HG02588 (cell line): ENCODE measurements at regions not wholly inside any gene's neighbourhood (a gene's known extent, or its start where the extent isn't known, plus 50 kb on each side); places are given as distances from the start of the nearest gene placed in this dataset.
"Not testable (repeated sequence)": the region's sequence is repeated elsewhere in the genome, so short reads cannot be mapped to it uniquely, and the experiment has no call there.

Experiments
- ATAC-seq: cut with Tn5 transposase; IDR thresholded peaks from one replicate; pipeline ENCODE4 v1.9.1; 2021; ENCODE audit warnings: mild to moderate bottlenecking, moderate library complexity; ENCODE audit not compliant: unreplicated experiment

DNA sequence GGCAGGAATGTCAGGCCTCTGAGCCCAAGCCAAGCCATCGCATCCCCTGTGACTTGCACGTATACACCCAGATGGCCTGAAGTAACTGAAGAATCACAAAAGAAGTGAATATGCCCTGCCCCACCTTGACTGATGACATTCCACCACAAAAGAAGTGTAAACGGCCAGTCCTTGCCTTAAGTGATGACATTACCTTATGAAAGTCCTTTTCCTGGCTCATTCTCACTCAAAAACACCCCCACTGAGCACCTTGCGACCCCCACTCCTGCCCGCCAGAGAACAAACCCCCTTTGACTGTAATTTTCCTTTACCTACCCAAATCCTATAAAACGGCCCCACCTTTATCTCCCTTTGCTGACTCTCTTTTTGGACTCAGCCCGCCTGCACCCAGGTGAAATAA lies 185.8 kb upstream of the MEIS1 start:
- not testable (repeated sequence) for ATAC-seq

DNA sequence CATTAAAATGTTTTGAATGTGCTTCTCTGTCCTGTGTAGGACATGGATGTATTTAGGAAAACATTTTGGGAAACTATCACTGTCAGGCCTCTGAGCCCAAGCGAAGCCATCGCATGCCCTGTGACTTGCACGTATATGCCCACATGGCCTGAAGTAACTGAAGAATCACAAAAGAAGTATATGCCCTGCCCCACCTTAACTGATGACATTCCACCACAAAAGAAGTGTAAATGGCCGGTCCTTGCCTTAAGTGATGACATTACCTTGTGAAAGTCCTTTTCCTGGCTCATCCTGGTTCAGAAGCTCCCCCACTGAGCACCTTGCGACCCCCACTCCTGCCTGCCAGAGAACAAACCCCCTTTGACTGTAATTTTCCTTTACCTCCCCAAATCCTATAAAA lies 191.1 kb upstream of the MEIS1 start:
- not testable (repeated sequence) for ATAC-seq

DNA sequence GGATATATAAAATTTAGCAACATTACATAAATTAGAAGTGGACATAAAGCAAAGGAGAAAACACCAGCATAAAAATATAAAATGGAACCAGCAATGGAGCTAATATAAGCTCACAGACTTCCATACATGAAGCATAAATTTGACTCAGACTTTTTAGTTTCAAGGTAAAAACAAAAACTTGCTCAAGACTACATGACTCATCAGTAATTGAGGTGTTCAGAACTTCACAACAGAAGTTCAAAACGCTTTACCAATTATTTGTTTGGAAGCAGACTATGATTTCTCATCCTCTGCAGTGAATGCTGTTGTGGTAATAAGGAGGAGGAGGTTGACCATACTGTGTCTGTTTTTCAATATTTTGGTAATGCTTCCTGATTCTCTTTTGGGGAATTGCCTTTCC lies 192.0 kb upstream of the MEIS1 start:
- not testable (repeated sequence) for ATAC-seq

DNA sequence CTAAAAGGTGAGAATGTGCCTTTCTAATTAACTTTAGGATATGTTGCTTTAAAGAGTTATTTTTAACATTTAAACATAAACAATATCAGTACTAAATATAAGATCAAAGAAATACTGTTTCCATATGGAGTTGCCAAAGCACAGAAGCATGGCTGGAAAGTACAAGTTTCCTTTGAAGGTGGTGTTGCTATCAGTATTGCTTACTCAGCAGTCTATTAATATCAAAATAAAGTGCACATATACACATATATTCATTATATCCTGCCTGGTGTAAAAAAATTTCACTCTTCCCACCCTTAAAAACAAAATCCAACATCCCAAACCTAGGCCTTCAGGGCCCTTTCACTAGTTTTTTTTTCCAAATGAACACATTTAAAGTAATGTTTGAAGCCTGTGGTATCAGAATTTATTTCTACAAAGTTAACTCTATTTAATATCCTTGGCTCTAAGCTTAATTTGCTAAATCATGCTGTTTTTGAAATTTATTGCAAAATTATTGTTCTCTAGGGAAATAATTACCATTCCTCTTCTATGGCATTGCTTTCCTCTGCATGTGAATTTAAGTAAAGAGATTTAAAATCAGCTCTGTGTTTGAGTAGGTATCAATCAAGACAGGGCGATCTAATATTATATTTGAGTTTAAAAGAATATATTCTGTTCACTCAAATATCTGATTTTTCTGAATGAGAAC lies 192.7 kb upstream of the MEIS1 start:
- ATAC-seq, result no peak

DNA sequence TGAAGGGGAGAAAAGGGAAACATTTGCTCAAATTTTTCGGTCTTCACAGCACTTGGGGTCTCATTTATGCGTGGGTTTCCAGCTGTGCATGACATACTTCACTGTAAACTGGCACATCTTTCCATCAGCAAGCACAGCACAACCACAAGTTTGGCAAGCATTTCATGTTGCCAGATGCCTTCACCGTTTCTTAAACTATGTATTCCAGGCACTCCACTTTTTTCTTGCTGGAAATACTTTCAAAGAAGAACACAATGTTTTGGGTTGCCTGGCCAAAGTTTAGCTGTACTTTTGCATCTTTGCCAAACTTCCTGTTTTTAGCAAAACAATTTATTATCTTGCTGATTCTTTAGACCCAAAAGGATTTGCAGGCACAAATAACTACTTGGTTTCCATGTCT lies 194.6 kb upstream of the MEIS1 start:
- no peak for ATAC-seq

DNA sequence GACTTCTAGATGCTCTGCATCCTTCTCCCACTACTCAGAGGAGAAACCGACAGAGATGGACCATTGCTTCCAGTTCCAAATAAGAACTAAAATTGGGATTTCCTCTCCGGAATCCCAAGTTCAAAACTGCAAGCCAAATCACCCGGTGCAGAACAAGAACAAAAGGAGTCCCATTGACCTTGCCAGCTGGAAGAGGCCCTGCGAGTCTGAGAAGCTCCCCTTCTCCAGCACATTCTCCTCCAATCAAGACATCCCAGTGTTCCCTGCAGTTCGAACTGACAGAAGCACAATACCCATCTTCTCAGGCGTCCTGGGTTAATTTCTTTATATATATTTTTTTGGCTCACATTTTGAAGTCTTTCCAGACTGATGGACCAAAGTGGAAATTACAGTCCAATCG lies 195.3 kb upstream of the MEIS1 start:
- no peak for ATAC-seq

DNA sequence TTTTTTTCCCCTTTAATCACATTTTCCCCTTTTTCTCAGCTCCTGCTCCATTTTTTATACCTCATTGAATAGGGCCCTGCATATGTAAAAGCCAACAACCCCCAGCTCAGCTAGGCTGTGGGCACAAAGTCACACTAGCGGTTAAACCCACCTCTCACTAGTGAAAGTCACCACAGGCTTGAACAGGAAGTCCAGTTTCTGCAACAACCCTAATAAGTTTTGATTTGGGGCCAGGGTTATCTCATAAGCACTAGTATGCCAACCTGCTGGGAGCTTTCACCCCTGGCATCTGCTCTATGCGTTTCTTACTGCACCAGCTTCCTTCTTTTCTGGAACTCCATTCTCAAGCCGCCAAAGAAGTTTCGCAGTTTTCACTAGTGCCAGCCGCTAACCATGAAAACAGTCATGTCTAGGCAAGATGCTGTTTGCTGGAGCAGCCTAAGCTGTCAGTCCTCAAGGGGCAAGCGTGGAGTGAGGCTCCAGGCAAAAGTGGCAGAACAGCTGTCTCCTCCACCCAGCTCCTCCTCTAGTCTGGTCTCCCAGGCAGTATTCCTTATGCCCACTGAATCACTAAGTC lies 197.0 kb upstream of the MEIS1 start:
- no peak for ATAC-seq

DNA sequence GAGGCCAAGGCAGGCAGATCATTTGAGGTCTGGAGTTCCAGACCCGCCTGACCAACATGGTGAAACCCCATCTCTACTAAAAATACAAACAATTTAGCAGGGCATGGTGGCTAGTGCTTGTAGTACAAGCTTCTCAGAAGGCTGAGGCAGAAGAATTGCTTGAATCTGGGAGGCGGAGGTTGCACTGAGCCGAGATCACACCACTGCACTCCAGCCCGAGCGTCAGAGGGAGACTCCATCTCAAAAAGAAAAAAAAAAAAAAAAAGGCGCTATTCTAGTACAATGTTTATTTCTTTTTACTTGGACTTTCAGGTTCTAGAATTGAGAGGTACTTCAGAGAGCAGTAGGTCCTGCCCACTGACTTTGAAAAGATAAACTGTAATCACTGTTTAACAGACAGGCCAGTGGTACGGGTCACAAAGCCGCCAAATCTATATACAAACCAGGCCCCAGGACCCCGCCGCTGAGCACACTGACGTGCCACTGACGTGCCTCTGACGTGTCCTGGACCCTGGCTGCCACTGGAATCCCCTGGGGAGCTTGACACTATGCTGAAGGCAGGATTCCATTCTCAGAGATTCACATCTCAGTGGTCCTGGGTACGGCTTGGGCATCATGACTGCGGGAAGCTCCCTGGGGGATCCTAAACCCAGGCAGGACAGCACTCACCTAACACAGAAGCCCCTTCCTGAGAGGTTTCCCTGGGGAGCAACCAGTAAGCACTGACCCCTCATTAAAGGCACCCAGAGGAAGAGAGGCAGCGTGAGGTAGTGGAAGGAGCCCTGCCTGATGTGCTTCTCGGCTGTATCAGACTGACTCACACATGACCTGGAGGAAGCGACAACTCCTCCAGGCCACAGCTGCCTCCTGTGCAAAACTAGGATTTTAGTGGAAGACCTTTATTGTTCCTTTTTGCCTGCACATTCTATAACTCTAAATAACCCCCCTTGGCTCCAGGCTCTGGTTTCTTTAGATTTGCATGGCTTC lies 197.8 kb upstream of the MEIS1 start:
- no peak for ATAC-seq

DNA sequence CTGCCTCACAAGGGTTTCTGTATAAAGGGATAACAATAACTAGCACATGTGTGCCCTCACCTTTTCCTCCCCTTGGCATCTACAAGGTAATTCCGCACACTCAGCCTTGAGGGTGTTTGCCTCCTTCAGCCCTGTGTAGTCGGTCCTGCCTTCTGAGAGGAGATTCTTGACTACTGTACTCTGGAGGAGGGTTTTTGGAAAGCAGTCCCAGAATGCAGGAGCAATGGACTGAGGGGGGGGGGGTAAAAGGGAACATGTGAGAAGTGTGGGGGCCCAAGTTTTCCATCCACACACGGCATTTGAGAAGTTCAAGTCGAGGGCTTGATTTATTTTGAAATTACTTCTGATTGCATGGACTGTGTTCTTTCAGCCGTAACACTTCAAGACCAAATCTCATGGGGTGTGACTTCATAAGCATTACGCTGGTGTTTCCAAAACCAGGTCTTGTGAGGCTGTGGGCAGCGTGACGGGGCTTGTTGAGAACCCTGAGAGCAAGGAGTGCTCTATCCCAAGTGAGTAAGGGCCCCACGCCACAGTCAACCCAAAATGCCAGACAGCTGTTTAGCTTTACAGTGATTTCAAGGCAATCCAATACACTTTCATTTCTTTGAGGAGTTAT lies 198.7 kb upstream of the MEIS1 start:
- no peak for ATAC-seq

DNA sequence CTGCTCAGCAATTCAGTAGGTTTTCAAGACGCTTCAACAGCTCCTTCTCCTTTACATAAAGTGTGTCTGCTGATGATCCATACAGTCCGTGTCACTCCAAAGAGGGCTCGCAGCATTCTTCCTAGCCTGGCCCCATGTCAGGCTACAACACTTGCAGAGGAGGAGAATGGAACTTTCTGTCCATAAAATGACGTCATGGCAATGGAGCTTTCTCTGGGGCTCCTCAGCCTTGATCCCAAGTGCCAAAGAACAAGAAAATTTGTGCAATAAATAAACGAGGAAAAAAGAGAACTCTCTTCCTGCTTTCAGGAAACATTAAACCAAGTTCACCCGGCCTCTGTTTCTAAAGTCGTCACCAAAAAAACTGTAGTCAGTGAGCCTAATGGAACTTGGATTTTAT lies 199.5 kb upstream of the MEIS1 start:
- no peak for ATAC-seq

DNA sequence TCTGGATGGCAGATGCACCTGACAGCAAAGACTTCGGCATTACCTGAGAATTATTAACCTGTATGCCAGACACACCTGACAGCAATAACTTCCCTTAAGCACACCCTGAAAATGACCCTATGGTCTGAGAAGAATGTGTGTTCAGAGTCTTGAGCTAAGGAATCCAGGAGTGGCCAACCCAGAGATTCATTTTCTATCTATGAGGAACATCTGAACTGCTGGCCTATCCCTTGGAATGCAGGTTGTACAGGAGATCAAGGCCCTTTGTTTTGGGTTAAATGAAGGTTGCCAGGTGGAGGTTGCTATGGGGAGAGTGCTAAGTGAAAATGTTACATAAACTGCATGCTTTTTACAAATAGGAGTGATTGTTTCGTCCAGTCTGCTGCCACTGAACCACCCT lies 200.9 kb upstream of the MEIS1 start:
- ATAC-seq, result no peak

DNA sequence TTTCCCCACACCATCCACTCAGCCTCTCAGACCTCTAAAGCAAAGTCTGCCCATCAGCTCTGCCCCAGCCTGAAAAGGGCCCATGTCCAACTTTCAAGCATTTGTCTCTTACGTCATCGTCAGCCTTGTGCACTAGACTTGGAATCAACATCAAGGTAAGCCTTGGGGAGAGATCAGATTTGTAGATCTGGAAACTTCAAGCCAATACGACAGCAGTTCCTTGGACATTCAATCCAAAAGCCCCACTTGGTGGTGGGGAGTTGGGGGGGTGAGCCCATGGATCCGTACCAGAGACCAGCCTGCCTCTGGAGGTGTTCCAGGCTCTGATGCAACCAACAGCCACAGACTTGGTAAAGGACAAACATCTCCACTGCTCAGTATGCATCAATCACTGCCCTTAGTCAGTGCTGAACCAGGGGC lies 206.8 kb upstream of the MEIS1 start:
- no peak for ATAC-seq

DNA sequence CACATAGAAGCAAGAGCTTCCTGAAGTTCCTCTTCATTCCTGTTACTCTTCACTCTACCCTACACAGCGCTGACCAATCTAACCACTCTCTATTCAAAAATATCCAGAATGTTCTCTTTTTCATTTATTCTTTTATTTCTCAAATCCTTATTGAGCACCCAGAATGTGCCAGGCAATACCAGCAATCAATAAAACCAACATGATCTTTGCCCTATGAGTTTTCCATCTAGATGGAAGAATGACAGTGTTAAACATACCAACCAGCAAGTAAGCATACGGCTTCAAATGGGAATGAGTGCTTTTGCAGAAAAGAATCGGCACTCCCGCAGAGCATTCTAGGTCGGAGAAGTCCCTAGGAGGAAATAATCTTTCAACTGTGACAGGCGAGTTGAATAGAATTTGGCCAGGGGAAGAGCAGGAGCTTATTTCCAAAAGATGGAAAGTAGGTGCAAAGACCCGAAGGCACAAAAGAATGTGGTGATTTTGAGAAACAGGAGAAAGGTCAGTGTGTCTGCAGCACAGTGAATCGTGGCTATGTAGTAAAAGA lies 217.8 kb upstream of the MEIS1 start:
- no peak for ATAC-seq

DNA sequence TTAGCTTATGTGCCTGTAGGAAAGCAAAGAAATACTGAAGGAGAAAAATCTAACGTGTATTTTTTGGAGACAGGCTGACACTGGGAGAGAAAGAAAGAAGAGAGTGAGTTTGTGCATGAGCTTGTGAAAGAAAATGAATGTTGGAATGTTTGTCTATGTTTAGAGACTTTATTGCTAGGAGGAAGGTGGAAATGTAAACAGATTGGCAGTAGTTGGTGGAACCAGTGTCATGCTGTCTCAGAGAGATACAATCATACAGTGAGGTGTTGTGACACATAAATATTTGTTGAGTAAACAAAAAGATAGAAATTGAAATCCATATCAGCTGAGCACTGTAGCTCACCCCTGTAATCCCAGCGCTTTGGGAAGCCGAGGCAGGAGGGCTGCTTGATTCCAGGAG lies 222.2 kb upstream of the MEIS1 start:
- ATAC-seq, result no peak

DNA sequence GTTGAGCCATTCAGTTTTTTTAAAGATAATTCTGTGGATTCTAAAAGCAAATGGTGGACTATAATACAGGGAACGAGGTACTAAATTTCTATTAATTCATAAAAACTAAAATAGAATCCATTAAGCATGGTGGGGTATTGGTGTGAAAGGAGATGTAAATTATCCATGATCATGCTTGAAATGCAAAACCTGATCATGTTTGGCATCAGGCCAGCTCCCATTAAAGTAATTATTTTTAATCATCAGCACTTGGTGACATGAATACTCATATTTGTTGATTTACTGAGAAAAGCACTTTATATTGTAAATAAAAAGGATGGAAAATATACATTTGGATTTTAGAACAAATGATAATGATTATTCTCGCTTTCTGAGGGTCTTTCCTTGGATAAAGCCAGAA lies 232.3 kb upstream of the MEIS1 start:
- ATAC-seq, result no peak

DNA sequence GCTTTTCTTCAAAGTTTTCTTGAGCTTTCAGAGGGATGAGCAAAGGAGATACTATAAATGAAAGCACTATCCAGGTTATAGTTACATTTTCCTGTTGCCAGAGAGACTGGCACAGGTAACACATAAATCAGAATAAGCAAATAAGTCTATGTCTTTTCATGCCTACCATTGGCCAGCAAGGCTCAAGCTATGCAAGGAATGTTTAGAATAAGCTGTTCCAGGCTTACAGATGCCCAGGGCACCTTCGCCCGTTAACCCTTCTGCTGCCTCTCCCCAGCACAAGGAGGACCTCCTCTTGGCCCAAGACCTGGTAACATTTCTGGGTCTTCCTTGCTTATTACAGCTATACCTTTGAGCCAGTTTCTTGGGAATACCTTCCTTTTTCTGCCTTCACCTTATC lies 233.7 kb upstream of the MEIS1 start:
- ATAC-seq, result no peak

DNA sequence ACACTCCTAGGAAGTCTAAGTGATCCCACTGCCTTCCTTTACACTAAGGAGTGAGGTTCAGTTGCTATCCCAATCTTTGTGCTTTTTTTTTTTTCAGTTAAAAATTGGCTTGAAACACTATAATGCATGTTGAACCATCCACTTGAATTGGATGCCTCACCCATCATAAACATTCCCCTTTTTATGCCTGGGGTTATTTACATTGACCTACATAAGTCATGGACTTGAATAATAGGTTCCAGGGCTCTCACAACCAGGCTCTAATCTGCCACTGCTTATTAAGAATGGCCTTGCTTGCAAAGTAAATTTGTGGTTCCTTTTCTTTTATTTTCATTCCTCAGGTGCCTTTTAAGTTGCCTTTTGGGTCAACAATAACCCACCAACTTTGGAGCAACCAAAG lies 236.1 kb upstream of the MEIS1 start:
- ATAC-seq, result no peak

DNA sequence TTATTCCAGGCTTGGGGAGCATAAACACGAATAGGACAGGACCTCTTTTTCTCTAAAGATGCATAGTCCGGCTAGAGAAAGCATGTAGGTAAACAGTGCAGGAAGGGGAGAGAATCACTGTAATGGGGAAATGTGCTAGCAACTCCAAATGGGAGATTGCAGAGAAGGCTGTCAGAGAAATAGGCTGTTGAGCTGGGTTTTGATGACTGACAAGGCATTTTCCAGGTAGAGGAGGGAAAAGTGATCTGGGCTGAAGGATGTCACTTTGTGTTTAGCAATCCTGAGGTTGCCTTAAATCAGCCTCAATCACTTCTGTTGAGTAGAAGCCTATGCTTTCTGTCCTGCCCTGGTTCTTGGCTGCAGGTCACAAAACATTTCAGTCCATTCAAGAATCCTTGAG lies 242.0 kb upstream of the MEIS1 start:
- no peak for ATAC-seq

DNA sequence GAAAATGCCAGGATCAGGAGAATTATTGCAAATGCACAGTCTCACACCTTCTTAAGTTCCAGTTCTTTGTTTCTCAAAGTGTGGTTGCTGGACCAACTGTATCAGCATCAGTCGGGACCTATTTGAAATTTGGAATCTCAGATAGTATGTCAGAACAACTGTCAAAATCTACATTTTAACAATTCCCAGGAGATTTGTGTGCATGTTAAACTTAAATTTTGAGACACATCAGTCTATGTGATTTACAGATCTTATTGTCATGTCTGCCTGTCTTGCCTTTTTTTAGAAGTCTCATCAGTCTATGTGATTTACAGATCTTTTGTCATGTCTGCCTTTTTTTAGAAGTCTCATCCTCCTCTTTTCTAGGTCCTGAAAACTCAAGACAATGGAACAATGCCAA lies 243.6 kb upstream of the MEIS1 start:
- ATAC-seq, result no peak

DNA sequence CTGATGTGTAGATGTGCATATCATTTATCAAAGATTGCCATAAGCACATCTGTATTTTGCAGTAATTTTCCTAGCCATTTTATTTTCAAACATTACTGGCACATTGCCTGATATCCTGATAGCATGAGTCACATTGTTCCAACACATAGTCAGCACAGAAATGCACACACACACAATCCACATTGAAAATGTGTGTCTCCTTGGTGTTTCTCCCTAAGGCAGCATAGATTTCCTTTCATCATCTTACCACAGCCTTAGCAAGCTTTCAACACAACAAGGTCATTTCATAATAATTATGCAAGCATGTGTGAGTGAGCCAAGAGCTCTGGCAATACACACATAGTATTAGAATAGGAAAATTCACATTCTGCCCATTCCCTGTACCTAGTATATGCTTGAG lies 245.4 kb upstream of the MEIS1 start:
- no peak for ATAC-seq

DNA sequence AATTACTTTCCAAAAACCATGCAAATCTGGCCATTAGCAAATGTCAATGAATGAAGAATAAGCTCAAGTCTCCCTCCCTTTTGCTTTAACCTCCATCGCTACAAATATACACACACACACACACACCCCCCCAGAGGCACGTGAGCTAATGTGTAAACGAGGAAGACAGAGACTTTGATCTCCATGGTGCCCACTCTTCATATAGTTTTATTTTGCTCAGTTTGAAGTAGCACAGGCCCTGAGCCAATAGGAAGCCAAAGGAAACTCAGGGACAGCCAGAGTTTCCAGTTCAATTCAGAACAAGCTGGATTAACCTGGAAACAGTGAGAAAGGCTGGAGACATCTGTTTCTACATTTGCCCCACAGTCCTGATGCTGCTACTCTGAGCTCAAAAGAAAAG lies 248.4 kb upstream of the MEIS1 start:
- no peak for ATAC-seq
